SK-N-SH treated with all-trans-retinoic acid at 6 μM for 48 hours (cell line): ENCODE measurements at regions not wholly inside any gene's neighbourhood (a gene's known extent, or its start where the extent isn't known, plus 50 kb on each side); places are given as distances from the start of the nearest gene placed in this dataset.

Experiments
- ATAC-seq: fragments of 200-7000 bp; cut with Tn5 transposase; 3 replicates; pipeline ENCODE4 v1.9.1; 2020; ENCODE audit warnings: mild to moderate bottlenecking, moderate library complexity
- ARNTL ChIP-seq: fragments of 450-650 bp; formaldehyde crosslinking; IDR thresholded peaks from 2 replicates; pipeline ENCODE4 v1.5.0; 2020; ENCODE audit warnings: low read depth, mild to moderate bottlenecking, moderate library complexity, borderline replicate concordance
- CREB5 ChIP-seq: fragments of 250-450 bp; sonication (Bioruptor Pico); IDR thresholded peaks from 2 replicates; pipeline ENCODE4 v1.5.1; 2020; ENCODE audit warnings: low read depth, mild to moderate bottlenecking, moderate library complexity
- CSDC2 ChIP-seq: fragments of 250-450 bp; sonication (Bioruptor Pico); IDR thresholded peaks from 2 replicates; pipeline ENCODE4 v1.5.0; 2020; ENCODE audit warnings: mild to moderate bottlenecking, moderate library complexity
- GLIS3 ChIP-seq: fragments of 250-450 bp; sonication (Bioruptor Pico); IDR thresholded peaks from 2 replicates; pipeline ENCODE4 v1.5.0; 2020; ENCODE audit warnings: mild to moderate bottlenecking, moderate library complexity
- ISL1 ChIP-seq: fragments of 250-450 bp; sonication (Bioruptor Pico); IDR thresholded peaks from 2 replicates; pipeline ENCODE4 v2.1.2; 2022; ENCODE audit warnings: mild to moderate bottlenecking, moderate library complexity
- OSR1 ChIP-seq: fragments of 250-450 bp; sonication (Bioruptor Pico); IDR thresholded peaks from 2 replicates; pipeline ENCODE4 v1.8.0; 2022; ENCODE audit warnings: moderate library complexity, mild to moderate bottlenecking, inconsistent platforms
- PATZ1 ChIP-seq: fragments of 250-450 bp; sonication (Bioruptor Pico); IDR thresholded peaks from 2 replicates; pipeline ENCODE4 v1.8.0; 2020; ENCODE audit warnings: mild to moderate bottlenecking, moderate library complexity, borderline replicate concordance
- PPARA ChIP-seq: fragments of 250-450 bp; sonication (Bioruptor Pico); IDR thresholded peaks from 2 replicates; pipeline ENCODE4 v1.5.0; 2020; ENCODE audit warnings: mild to moderate bottlenecking, borderline replicate concordance
- SNAI2 ChIP-seq: fragments of 250-450 bp; sonication (Bioruptor Pico); IDR thresholded peaks from 2 replicates; pipeline ENCODE4 v1.5.0; 2020; ENCODE audit warnings: mild to moderate bottlenecking, moderate library complexity
- TCF4 ChIP-seq: fragments of 250-450 bp; sonication (Bioruptor Pico); IDR thresholded peaks from 2 replicates; pipeline ENCODE4 v1.8.0; 2021; ENCODE audit warnings: mild to moderate bottlenecking, moderate library complexity, borderline replicate concordance
- TOX ChIP-seq: fragments of 250-450 bp; sonication (Bioruptor Pico); IDR thresholded peaks from 2 replicates; pipeline ENCODE4 v1.8.0; 2021; ENCODE audit warnings: mild to moderate bottlenecking, moderate library complexity, borderline replicate concordance
- ZC3H10 ChIP-seq: fragments of 250-450 bp; sonication (Bioruptor Pico); IDR thresholded peaks from 2 replicates; pipeline ENCODE4 v1.5.1; 2021; ENCODE audit warnings: mild to moderate bottlenecking, moderate library complexity
- ZFP3 ChIP-seq: fragments of 250-450 bp; sonication (Bioruptor Pico); IDR thresholded peaks from 2 replicates; pipeline ENCODE4 v1.5.0; 2020; ENCODE audit warnings: mild to moderate bottlenecking, moderate library complexity
- ZFP30 ChIP-seq: fragments of 450-650 bp; formaldehyde crosslinking; IDR thresholded peaks from 2 replicates; pipeline ENCODE4 v1.5.0; 2022; ENCODE audit warnings: mild to moderate bottlenecking, moderate library complexity
- ZNF70 ChIP-seq: fragments of 450-650 bp; formaldehyde crosslinking; IDR thresholded peaks from 2 replicates; pipeline ENCODE4 v1.5.0; 2020; ENCODE audit warnings: mild to moderate bottlenecking, moderate library complexity
- ZNF8 ChIP-seq: fragments of 450-650 bp; formaldehyde crosslinking; IDR thresholded peaks from 2 replicates; pipeline ENCODE4 v1.5.0; 2020; ENCODE audit warnings: mild to moderate bottlenecking, moderate library complexity
- TF ChIP-seq, protein P1 (sequence below): fragments of 250-450 bp; sonication (Bioruptor Pico); IDR thresholded peaks from 2 replicates; pipeline ENCODE4 v1.5.0; 2020; ENCODE audit warnings: mild to moderate bottlenecking, moderate library complexity
- TF ChIP-seq, protein P2 (sequence below): fragments of 250-450 bp; sonication (Bioruptor Pico); IDR thresholded peaks from 2 replicates; pipeline ENCODE4 v1.8.0; 2021; ENCODE audit warnings: low read depth, mild to moderate bottlenecking, moderate library complexity, borderline replicate concordance
- TF ChIP-seq, protein P3 (sequence below): fragments of 250-450 bp; sonication (Bioruptor Pico); IDR thresholded peaks from 2 replicates; pipeline ENCODE4 v1.5.1; 2021; ENCODE audit warnings: mild to moderate bottlenecking, moderate library complexity

GRCh38 chr14:51430079-51430478 lies 190.0 kb downstream of the TMX1 start:
- TF ChIP-seq, protein P1, sequence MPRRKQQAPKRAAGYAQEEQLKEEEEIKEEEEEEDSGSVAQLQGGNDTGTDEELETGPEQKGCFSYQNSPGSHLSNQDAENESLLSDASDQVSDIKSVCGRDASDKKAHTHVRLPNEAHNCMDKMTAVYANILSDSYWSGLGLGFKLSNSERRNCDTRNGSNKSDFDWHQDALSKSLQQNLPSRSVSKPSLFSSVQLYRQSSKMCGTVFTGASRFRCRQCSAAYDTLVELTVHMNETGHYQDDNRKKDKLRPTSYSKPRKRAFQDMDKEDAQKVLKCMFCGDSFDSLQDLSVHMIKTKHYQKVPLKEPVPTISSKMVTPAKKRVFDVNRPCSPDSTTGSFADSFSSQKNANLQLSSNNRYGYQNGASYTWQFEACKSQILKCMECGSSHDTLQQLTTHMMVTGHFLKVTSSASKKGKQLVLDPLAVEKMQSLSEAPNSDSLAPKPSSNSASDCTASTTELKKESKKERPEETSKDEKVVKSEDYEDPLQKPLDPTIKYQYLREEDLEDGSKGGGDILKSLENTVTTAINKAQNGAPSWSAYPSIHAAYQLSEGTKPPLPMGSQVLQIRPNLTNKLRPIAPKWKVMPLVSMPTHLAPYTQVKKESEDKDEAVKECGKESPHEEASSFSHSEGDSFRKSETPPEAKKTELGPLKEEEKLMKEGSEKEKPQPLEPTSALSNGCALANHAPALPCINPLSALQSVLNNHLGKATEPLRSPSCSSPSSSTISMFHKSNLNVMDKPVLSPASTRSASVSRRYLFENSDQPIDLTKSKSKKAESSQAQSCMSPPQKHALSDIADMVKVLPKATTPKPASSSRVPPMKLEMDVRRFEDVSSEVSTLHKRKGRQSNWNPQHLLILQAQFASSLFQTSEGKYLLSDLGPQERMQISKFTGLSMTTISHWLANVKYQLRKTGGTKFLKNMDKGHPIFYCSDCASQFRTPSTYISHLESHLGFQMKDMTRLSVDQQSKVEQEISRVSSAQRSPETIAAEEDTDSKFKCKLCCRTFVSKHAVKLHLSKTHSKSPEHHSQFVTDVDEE: no peak
- TF ChIP-seq PPARA (no peak), TOX (CRISPR knock-in tag) (no peak), GLIS3 (no peak), ZC3H10 (no peak), TCF4 (CRISPR knock-in tag) (no peak), CREB5 (CRISPR knock-in tag) (no peak), ZFP3 (CRISPR knock-in tag) (no peak)
- TF ChIP-seq, protein P2, sequence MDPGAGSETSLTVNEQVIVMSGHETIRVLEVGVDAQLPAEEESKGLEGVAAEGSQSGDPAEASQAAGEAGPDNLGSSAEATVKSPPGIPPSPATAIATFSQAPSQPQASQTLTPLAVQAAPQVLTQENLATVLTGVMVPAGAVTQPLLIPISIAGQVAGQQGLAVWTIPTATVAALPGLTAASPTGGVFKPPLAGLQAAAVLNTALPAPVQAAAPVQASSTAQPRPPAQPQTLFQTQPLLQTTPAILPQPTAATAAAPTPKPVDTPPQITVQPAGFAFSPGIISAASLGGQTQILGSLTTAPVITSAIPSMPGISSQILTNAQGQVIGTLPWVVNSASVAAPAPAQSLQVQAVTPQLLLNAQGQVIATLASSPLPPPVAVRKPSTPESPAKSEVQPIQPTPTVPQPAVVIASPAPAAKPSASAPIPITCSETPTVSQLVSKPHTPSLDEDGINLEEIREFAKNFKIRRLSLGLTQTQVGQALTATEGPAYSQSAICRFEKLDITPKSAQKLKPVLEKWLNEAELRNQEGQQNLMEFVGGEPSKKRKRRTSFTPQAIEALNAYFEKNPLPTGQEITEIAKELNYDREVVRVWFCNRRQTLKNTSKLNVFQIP (CRISPR knock-in tag): no peak
- no peak for ATAC-seq

DNA sequence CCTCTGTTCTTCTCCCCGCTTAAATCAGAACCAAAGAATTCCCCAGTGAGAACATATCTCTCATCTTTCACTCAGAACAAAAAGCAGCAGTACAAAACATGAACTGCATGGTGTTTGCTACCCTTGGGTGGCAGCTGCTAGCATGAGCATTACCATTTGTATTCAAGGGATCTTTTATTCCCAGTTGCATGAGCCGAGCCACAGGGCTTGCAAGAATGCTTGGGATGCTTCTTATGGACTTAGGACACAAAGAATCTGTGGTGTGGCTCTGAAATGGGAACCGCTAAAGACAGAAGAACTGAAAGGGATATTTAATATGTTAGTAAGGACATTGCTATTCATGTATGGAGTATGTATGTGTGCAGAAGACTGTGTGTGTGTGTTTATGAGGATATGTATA lies 190.6 kb downstream of the TMX1 start:
- no peak for TF ChIP-seq ZNF8 (CRISPR knock-in tag)
- TF ChIP-seq ARNTL (CRISPR knock-in tag): no peak
- TF ChIP-seq TCF4 (CRISPR knock-in tag): no peak
- no peak for TF ChIP-seq PATZ1 (CRISPR knock-in tag)
- no peak for ATAC-seq

DNA sequence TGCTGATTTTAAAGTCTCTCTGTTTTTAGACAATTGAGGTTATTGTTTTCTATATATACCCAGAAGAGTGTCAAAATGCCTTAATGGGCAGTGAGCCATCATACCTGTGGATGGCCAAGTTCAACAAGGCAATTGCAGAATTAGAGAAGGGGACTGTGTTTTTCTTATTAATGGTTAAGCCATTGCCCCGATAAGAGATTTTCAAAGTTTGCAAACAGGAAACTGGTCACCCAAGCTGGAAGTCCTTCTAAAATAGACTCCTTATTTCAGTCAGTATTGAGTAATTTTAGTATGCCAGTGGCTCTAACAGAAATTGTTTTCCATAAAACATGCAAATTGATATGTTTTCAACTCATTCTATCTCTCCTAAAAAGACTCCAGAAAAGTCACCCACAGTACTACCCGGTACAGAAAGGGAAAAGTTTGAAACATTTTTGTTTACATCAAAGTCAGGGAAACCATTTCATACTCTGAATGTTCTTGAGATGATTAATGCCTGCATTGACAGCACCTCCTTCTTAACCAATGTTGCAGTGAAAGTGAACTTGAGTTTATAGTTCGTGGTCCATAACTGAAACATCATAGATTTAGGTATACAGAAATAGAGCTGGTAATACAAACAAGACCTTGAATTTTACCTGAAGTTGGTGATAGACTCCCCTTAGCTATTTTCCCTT lies 191.1 kb downstream of the TMX1 start:
- no peak for ATAC-seq
- TF ChIP-seq TCF4 (CRISPR knock-in tag): no peak
- no peak for TF ChIP-seq ZNF70
- no peak for TF ChIP-seq ZC3H10
- TF ChIP-seq SNAI2 (CRISPR knock-in tag): no peak
- no peak for TF ChIP-seq ARNTL (CRISPR knock-in tag)
- no peak for TF ChIP-seq ZNF8 (CRISPR knock-in tag)
- TF ChIP-seq TOX (CRISPR knock-in tag): no peak
- no peak for TF ChIP-seq OSR1 (CRISPR knock-in tag)
- TF ChIP-seq, protein P1: no peak
- no peak for TF ChIP-seq ISL1 (CRISPR knock-in tag)
- TF ChIP-seq, protein P3, sequence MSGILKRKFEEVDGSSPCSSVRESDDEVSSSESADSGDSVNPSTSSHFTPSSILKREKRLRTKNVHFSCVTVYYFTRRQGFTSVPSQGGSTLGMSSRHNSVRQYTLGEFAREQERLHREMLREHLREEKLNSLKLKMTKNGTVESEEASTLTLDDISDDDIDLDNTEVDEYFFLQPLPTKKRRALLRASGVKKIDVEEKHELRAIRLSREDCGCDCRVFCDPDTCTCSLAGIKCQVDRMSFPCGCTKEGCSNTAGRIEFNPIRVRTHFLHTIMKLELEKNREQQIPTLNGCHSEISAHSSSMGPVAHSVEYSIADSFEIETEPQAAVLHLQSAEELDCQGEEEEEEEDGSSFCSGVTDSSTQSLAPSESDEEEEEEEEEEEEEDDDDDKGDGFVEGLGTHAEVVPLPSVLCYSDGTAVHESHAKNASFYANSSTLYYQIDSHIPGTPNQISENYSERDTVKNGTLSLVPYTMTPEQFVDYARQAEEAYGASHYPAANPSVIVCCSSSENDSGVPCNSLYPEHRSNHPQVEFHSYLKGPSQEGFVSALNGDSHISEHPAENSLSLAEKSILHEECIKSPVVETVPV: no peak
- TF ChIP-seq CSDC2 (CRISPR knock-in tag): no peak
- TF ChIP-seq, protein P2 (CRISPR knock-in tag): no peak
- no peak for TF ChIP-seq ZFP30 (CRISPR knock-in tag)
- TF ChIP-seq PATZ1 (CRISPR knock-in tag): no peak
